ENCODE measurements at regions not wholly inside any gene's neighbourhood (a gene's known extent, or its start where the extent isn't known, plus 50 kb on each side); places are given as distances from the start of the nearest gene placed in this dataset.

DNA sequence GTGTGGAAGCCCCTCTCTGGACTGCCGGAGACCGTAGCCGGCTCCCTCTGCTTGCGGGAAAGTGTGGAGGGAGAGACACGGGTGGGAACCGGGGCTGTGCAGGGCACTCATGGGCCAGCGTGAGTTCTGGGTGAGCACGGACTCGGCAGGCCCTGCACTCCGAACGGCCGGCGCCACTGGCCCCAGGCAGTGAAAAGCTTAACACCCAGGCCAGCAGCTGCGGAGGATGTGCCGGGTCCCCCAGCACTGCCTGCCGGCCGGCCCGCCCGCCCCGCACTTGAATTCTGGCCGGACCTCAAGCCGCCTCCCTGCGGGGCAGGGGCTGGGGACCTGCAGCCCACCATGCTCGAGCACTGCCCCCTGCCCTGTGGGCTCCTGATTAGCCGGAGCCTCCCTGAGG is 147.0 kb downstream of the FGF9 start:
- intact Hi-C loops (cut with micrococcal nuclease): no loop called here

DNA sequence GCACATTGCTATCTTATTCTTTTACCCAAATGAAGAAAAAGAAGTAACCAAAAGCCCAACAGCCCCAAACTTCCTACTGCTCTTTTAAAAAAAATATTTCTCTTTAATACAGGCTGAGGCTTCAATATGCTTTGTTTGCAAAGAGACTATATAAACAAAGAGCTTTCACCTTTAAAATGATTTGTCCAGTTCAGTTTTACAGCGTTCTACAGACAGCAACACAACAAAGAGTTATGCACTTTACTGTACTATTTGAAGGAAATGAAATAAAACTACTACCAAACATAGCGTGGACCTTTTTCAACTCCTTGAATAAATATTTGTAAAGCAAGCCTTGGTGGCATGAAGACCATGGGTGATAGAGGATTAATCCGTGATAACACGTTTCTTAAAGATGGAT is 151.2 kb downstream of the FGF9 start:
- intact Hi-C loops (cut with micrococcal nuclease): no loop called here

DNA sequence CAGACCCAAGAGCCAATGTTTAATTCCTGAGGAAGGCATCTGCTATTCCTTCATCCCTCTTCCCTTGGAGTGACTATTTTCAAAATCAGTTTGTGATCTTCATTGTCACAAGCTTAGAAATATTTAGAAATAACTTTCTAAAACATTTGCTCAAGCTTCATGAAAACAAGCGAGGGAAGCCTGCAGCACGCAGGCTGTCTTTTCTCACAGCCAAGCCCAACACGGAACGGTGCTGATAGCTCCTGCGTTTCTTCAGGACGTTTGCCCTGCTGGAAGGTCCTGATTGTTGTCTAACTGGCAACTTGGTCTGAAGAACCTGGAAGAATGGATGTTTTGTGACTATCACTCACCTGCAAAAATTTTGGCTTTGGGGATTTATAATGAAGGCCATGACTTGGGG is 152.5 kb downstream of the FGF9 start:
- intact Hi-C loops (cut with micrococcal nuclease): no loop called here

DNA sequence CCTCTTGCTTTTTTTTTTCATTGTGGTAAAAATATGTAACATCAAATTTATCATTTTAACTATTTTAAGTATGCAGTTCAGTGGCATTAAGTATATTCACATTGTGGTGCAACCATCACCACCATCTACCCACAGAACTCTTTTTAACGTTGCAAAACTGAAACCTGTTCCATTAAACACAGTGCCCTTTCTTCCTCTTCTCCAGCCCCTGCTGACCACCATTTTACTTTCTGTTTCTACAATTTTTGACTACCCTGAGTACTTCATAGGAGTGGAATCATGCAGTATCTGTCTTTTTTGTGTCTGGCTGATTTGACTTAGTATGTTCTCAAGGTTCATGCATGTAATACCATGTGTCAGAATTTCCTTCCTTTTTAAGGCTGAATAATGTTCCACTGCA is 153.1 kb downstream of the FGF9 start:
- intact Hi-C loops (cut with micrococcal nuclease): no loop called here

- intact Hi-C loops (cut with micrococcal nuclease): no loop called here
These were observed 154.3 kb downstream of the FGF9 start for GRCh38 chr13:21825186-21825585.

DNA sequence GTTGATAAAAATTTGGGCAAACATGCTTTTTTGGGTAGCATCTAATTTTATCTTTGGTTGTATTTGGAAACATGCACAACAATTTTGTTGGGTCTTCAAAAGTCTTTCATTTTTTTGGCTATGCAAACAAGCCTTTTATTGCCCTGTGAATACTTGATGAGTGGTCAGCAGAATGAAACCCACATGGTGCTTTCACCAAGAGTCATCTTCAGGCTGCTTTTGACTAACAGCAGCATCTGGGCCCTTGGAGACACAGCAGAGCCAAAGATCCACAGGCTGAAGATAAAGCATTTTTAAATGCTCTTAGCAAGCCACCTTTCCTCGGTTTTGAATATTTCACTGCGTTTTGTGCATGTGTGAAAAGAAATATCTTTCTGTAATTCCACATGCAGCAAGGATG is 154.9 kb downstream of the FGF9 start:
- intact Hi-C loops (cut with micrococcal nuclease): no loop called here

- intact Hi-C loops (cut with micrococcal nuclease): no loop called here
These were observed 155.5 kb downstream of the FGF9 start for GRCh38 chr13:21826214-21827015.

DNA sequence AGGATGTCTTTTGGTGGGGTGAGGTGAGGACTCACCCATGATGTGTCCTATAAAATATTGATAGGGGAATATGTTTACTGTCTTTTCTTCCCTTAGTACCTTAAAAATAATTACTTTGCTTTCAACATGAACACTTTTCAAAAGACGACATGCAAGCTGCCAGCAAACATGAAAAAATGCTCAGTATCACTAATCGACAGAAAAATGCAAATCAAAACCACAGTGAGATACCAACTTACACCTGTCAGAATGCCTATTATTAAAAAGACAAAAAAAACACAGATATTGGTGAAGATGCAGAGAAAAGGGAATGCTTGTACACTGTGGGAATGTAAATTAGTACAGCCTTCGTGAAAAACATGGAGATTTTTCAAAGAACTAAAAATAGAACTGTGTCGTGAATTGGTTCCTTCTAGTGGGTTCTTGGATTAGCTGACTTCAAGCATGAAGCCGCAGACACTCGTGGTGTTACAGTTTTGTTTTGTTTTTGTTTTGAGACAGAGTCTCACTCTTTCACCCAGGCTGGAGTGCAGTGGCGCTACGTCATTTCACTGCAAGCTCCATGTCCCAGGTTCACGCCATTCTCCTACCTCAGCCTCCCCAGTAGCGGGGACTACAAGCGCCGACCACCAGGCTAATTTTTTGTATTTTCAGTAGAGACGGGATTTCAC is 160.9 kb downstream of the FGF9 start:
- intact Hi-C loops (cut with micrococcal nuclease): no loop called here

GRCh38 chr13:21833921-21834320 is 163.0 kb downstream of the FGF9 start:
- intact Hi-C loops (cut with micrococcal nuclease): no loop called here

DNA sequence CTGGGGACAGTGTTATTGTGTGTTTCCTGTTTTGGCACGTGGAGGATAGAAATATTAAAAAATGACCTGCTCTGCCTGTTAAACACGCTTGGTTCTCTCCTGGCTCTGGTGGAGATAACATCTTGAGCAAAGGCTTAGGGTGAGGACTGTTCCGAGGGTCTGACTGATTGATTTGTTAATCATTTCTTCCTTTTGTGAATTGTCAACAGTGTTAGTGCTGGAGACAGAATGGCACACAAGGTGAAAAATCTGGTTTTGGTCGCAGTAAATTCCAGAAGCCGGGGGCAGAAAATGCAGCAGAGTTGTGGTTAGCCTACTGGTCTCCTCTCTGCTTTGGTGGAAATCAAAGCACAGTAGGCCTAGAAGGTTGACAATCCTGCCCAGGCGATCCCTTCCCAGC is 163.6 kb downstream of the FGF9 start:
- intact Hi-C loops (cut with micrococcal nuclease): no loop called here

DNA sequence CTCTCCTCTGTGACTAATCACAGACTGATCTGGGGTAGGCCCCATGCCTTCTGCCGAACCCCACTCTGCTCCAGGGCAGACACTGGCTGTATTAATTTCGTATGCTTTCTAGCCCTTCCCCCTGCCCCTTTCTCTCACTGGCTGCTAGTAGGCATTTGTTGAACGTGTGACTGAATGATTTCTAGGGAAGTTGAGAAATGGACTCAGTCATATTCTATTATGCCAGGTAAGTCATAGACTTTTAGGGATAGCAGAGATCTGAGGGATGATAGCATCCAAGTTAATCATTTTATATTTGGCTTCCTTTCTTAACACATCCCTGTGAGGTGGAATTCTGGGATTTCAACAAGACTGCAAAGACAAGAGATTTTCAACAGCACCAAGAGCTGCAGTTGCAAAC is 166.4 kb downstream of the FGF9 start:
- intact Hi-C loops (cut with micrococcal nuclease): no loop called here

DNA sequence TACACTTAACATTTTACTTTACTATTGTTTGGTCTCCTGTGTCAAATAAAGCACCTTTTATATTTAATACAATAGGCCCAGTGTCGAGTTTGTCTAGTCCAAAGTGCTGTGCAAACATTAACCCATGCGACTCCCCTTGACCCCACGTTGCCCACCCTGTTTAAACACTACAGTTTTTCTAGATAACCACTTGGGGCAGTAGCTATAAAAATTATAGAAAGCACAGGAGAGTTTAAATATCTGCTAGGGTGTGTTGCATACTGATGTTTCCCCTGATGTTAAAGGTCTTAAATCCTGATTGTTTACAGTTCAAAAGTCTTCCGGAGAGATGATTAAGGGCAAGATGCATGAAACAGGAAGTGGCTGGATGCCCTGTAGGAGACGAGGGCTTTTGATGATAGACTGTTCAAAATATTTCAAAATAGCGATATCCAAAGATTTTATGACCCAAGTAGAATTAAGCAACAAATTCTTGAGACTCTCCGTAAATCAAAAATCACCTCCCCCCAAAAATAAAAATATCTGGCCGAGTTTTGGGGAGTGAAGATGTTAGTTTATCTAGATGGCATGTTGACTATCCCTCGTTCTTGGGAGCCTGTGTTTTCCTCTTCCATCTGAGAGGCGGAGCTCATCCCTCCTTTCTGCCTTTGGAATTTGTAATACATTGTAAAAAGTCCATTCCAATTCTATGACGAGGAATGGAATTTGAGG is 167.1 kb downstream of the FGF9 start:
- intact Hi-C loops (cut with micrococcal nuclease): no loop called here

DNA sequence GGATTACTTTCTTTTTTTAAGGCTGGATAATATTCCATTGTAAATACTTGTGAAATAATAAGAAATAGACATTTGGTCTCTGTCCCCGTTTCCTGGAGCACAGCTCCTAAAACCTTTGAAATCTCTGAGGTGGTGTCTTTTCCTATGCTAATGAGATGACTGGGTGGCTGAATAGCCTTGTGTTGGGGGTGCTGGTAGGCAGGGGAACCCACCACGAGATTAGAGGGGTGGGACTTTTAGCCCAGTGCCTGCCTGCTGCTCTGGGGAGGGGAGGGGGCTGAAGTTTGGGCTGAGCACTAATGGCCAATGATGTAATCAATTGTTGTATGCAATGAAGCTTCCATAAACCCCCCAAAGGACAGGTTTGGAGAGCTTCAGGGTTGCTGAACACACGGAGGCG is 175.7 kb downstream of the FGF9 start:
- intact Hi-C loops (cut with micrococcal nuclease): no loop called here

GRCh38 chr13:21849323-21849722 is 178.4 kb downstream of the FGF9 start:
- intact Hi-C loops (cut with micrococcal nuclease): loop anchor here (1.0 kb wide), 1 partner anchor 429 kb away; no protein-coding TSS in a partner anchor

- intact Hi-C loops (cut with micrococcal nuclease): no loop called here
These were observed 179.4 kb downstream of the FGF9 start for GRCh38 chr13:21850013-21851006.

DNA sequence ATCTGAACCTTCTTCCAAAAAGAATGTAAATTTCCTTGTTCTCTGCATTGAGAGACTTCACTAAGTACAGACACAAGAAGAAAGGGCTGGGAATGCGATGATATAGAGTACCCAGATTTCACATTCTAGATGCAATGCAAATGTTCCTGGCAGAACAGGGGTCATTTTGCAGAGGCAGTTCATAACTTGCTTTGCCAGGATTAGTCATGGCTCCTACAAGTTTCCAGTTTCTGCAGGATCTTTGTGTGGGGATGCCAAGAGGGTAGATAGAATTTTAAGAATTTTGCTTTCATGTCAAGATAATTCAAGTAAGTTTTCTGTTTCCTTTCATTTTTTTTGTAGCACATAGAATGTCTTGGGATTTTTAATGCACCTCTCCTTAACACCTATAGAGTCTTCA is 181.2 kb downstream of the FGF9 start:
- intact Hi-C loops (cut with micrococcal nuclease): no loop called here

DNA sequence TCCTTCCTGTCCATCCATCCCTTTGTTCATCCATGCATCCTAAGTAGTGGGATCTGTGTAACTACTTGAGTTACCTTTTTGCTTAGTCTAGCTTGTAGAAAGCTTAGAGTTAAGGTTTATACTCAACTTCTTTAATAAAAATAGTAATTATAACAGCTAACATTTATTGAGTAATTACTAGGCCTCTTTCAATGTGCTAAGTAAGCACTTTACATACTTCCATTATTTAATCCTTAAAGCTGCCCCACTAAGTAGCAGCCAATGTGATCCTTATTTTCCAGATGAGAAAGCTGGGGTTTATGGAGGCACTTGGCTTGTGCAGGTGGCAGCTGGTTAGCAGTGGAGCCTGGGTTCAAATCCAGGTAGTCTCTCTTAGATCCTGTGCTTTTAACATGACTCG is 182.9 kb downstream of the FGF9 start:
- intact Hi-C loops (cut with micrococcal nuclease): no loop called here

DNA sequence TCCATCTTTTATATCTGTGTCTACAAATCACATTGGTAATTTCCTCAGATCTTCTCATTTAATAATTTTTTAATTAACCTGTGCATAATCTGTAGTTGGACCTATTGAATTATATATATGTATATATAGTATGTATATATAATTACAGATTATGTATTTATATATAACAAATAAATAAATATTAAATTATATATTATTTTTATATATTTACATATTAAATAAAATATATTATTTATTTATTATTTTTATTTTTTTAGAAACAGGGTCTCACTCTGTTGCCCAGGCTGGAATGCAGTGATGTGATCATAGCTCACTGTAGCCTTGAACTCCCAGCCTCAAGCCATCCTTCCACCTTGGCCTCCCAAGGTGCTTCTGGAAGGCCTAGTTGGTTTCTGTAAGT is 197.9 kb downstream of the FGF9 start:
- intact Hi-C loops (cut with micrococcal nuclease): no loop called here

- intact Hi-C loops (cut with micrococcal nuclease): no loop called here
These were observed 200.5 kb downstream of the FGF9 start for GRCh38 chr13:21871382-21871781.

GRCh38 chr13:21871919-21872318 is 201.0 kb downstream of the FGF9 start:
- intact Hi-C loops (cut with micrococcal nuclease): no loop called here

DNA sequence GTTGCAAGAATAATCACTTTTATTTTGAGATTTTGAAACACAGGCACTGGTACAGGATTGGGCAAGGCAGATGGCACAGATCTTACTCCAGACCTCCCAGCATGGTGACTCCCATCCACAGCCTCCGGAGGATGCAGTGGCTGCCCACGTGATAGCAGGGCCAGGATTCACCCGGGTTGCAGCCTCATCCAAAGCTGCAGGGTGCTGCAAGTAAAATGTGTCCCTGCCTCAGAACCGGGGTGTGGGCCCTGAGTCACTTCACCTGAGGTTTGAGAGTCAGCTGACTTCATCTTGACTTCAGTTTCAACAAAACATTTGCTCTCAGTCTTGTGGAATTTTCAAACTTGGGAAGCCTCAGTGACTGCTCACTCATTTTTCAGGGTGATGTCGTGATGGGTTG is 201.9 kb downstream of the FGF9 start:
- intact Hi-C loops (cut with micrococcal nuclease): no loop called here
